ENCODE measurements at regions not wholly inside any gene's neighbourhood (a gene's known extent, or its start where the extent isn't known, plus 50 kb on each side); places are given as distances from the start of the nearest gene placed in this dataset.

GRCh38 chr18:79629606-79630005, 50.0 kb upstream of the CTDP1 start:
- DNase-seq = no peak
- Histone ChIP-seq H3K4me2 (ENCODE audit: low read length, poor library complexity, severe bottlenecking) (no peak overlapping the region), H3K4me1 (ENCODE audit: control insufficient read depth, insufficient read depth, low read depth, low read length) (peaks cover 2% of the 10 kb centered on the region), H2AK5ac (ENCODE audit: low read length, severe bottlenecking) (no peak overlapping the region), H2AFZ (ENCODE audit: low read depth, low read length) (no peak overlapping the region), H2BK12ac (ENCODE audit: low read length in 2 of 2) (no peak overlapping the region), H3K9ac (ENCODE audit: low read length) (no peak overlapping the region), H3K79me1 (replicated peaks; ENCODE audit: low read length, poor library complexity, severe bottlenecking) (no peaks in the 10 kb centered on the region), H3K14ac (ENCODE audit: low read length in 2 of 2) (no peak overlapping the region), H3K18ac (ENCODE audit: low read depth in 1 of 2, low read length in 2 of 2) (no peak overlapping the region), H3K4ac (ENCODE audit: low read depth in 1 of 2, low read length in 2 of 2) (no peak overlapping the region), H3K23ac (ENCODE audit: low read length in 2 of 2) (no peak overlapping the region), H3K36me3 (ENCODE audit: control insufficient read depth in 1 of 2, insufficient read depth in 2 of 2, low read depth in 1 of 2, low read length in 2 of 2) (no peaks in the 10 kb centered on the region), H3K27me3 (ENCODE audit: control insufficient read depth in 1 of 2, insufficient read depth in 1 of 2, low read length in 2 of 2) (peaks cover 48 to 58% of the 10 kb centered on the region in 2 experiments), H4K91ac (ENCODE audit: low read length) (no peak overlapping the region), H3K4me3 (ENCODE audit: insufficient read depth in 1 of 2, low read depth in 1 of 2, low read length in 2 of 2) (no peak overlapping the region), H3K9me3 (ENCODE audit: control insufficient read depth, low read length) (no peaks in the 10 kb centered on the region), H2BK120ac (ENCODE audit: low read depth, low read length) (no peak overlapping the region), H2BK15ac (ENCODE audit: low read depth, poor library complexity, severe bottlenecking) (no peak overlapping the region), H3K27ac (ENCODE audit: low read length, poor library complexity, severe bottlenecking) (no peak overlapping the region), H2BK5ac (ENCODE audit: low read depth, low read length, poor library complexity, severe bottlenecking) (no peak overlapping the region), H4K8ac (ENCODE audit: low read length) (no peak overlapping the region)
- WGBS = 97% methylated on average over 6 of the region's 6 CpGs
